ENCODE measurements at regions not wholly inside any gene's neighbourhood (a gene's known extent, or its start where the extent isn't known, plus 50 kb on each side); places are given as distances from the start of the nearest gene placed in this dataset.
"Not testable (repeated sequence)": the region's sequence is repeated elsewhere in the genome, so short reads cannot be mapped to it uniquely, and the experiment has no call there.

GRCh38 chr11:112532506-112532905 is 271.8 kb upstream of the PLET1 start:
- H3K4me3 ChIP-seq (ENCODE audit: low read depth, low read length) = no peak overlapping the region
- no peak for TF ChIP-seq CTCF (IDR thresholded peaks at IDR 0.05; ENCODE audit: insufficient read depth, low read depth, low read length, missing control alignments)
- no peak for DNase-seq (ENCODE audit: low read depth)

- no peak for DNase-seq (ENCODE audit: low read depth)
- TF ChIP-seq CTCF (IDR thresholded peaks at IDR 0.05; ENCODE audit: insufficient read depth, low read depth, low read length, missing control alignments) = no peak
- H3K4me3 ChIP-seq (ENCODE audit: low read depth, low read length) = no peak overlapping the region
Observed at GRCh38 chr11:112533682-112534081, 273.0 kb upstream of the PLET1 start.

GRCh38 chr11:112534208-112534607 is 273.5 kb upstream of the PLET1 start:
- no peak overlapping the region for H3K4me3 ChIP-seq (ENCODE audit: low read depth, low read length)
- TF ChIP-seq CTCF (IDR thresholded peaks at IDR 0.05; ENCODE audit: insufficient read depth, low read depth, low read length, missing control alignments) = no peak
- no peak for DNase-seq (ENCODE audit: low read depth)

GRCh38 chr11:112537026-112537425 is 276.4 kb upstream of the PLET1 start:
- TF ChIP-seq CTCF (IDR thresholded peaks at IDR 0.05; ENCODE audit: insufficient read depth, low read depth, low read length, missing control alignments) = no peak
- no peak overlapping the region for H3K4me3 ChIP-seq (ENCODE audit: low read depth, low read length)
- no peak for DNase-seq (ENCODE audit: low read depth)

GRCh38 chr11:112537846-112538330 is 277.2 kb upstream of the PLET1 start:
- DNase-seq (ENCODE audit: low read depth) = no peak
- TF ChIP-seq CTCF (IDR thresholded peaks at IDR 0.05; ENCODE audit: insufficient read depth, low read depth, low read length, missing control alignments) = no peak
- H3K4me3 ChIP-seq (ENCODE audit: low read depth, low read length) = no peak overlapping the region

GRCh38 chr11:112538534-112539280 is 278.0 kb upstream of the PLET1 start:
- TF ChIP-seq CTCF (IDR thresholded peaks at IDR 0.05; ENCODE audit: insufficient read depth, low read depth, low read length, missing control alignments) = no peak
- no peak overlapping the region for H3K4me3 ChIP-seq (ENCODE audit: low read depth, low read length)

GRCh38 chr11:112539281-112539555 is 278.6 kb upstream of the PLET1 start:
- not testable (repeated sequence) for DNase-seq (ENCODE audit: low read depth); H3K4me3 ChIP-seq (ENCODE audit: low read depth, low read length)

More at GRCh38 chr11:112538534-112539280, 278.0 kb upstream of the PLET1 start:
- DNase-seq (ENCODE audit: low read depth) = no peak
